Non-pigmented ciliary epithelial cell (primary cell): ENCODE measurements at regions not wholly inside any gene's neighbourhood (a gene's known extent, or its start where the extent isn't known, plus 50 kb on each side); places are given as distances from the start of the nearest gene placed in this dataset.
"Not testable (repeated sequence)": the region's sequence is repeated elsewhere in the genome, so short reads cannot be mapped to it uniquely, and the experiment has no call there.

Source experiments
- DNase-seq: peaks from one replicate; pipeline ENCODE4 v3.0.0-alpha.2; 2010; ENCODE audit warnings: low read depth

GRCh38 chr6:11409371-11409770 is 128.2 kb upstream of the TMEM170B start:
- no peak for DNase-seq

- DNase-seq = no peak
Observed at GRCh38 chr6:11407414-11407813, 130.1 kb upstream of the TMEM170B start.

- DNase-seq = no peak
Observed at GRCh38 chr6:11404838-11405237, 132.7 kb upstream of the TMEM170B start.

GRCh38 chr6:11404081-11404480 is 133.5 kb upstream of the TMEM170B start:
- no peak for DNase-seq

GRCh38 chr6:11403035-11403601 is 134.4 kb upstream of the TMEM170B start:
- no peak for DNase-seq

- DNase-seq = not testable (repeated sequence)
Observed at GRCh38 chr6:11402581-11402980, 135.0 kb upstream of the TMEM170B start.

GRCh38 chr6:11401954-11402353 is 135.6 kb upstream of the TMEM170B start:
- not testable (repeated sequence) for DNase-seq

GRCh38 chr6:11398451-11399326 is 138.9 kb upstream of the TMEM170B start:
- DNase-seq = no peak

- DNase-seq = no peak
Observed at GRCh38 chr6:11397622-11398450, 139.7 kb upstream of the TMEM170B start.

- DNase-seq = no peak
Observed at GRCh38 chr6:11396860-11397259, 140.7 kb upstream of the TMEM170B start.

GRCh38 chr6:11393713-11394627 is 143.6 kb upstream of the TMEM170B start:
- DNase-seq = peak; percentile 47

GRCh38 chr6:11392778-11393507 is 144.6 kb upstream of the TMEM170B start:
- DNase-seq = no peak

GRCh38 chr6:11391934-11392777 is 145.4 kb upstream of the TMEM170B start:
- no peak for DNase-seq

GRCh38 chr6:11389977-11390376 is 147.6 kb upstream of the TMEM170B start:
- DNase-seq = no peak

GRCh38 chr6:11388983-11389944 is 148.3 kb upstream of the TMEM170B start:
- no peak for DNase-seq

GRCh38 chr6:11387707-11388430 is 149.7 kb upstream of the TMEM170B start:
- DNase-seq = no peak

- DNase-seq = no peak
Observed at GRCh38 chr6:11386726-11387125, 150.8 kb upstream of the TMEM170B start.

- no peak for DNase-seq
Observed at GRCh38 chr6:11386323-11386722, 151.2 kb upstream of the TMEM170B start.
